ENCODE measurements at regions not wholly inside any gene's neighbourhood (a gene's known extent, or its start where the extent isn't known, plus 50 kb on each side); places are given as distances from the start of the nearest gene placed in this dataset.

DNA sequence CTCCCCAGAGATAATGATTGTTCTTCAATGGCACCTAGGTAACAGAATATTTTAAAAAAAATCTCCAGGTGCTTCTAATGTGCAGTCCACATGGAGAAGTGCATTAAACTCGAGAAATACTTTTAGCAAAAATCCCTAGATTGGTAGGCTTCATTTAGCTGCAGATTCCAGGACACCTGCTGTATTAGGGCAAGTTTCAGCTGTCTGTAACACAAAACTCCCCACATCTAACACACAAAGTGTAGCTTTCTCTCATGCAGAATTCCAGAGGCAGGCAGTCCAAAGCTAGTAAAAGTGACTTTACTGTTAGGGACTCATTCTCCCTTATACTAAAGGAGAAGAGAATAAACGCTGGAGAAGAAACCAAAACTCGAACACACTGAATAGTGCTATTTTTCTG, 1414.3 kb upstream of the B3GALT2 start:
- TF ChIP-seq, protein P1, sequence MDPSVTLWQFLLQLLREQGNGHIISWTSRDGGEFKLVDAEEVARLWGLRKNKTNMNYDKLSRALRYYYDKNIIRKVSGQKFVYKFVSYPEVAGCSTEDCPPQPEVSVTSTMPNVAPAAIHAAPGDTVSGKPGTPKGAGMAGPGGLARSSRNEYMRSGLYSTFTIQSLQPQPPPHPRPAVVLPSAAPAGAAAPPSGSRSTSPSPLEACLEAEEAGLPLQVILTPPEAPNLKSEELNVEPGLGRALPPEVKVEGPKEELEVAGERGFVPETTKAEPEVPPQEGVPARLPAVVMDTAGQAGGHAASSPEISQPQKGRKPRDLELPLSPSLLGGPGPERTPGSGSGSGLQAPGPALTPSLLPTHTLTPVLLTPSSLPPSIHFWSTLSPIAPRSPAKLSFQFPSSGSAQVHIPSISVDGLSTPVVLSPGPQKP (IDR thresholded peaks at IDR 0.05; ENCODE audit: low read depth, low read length) = no peak
- TF ChIP-seq, protein P2, sequence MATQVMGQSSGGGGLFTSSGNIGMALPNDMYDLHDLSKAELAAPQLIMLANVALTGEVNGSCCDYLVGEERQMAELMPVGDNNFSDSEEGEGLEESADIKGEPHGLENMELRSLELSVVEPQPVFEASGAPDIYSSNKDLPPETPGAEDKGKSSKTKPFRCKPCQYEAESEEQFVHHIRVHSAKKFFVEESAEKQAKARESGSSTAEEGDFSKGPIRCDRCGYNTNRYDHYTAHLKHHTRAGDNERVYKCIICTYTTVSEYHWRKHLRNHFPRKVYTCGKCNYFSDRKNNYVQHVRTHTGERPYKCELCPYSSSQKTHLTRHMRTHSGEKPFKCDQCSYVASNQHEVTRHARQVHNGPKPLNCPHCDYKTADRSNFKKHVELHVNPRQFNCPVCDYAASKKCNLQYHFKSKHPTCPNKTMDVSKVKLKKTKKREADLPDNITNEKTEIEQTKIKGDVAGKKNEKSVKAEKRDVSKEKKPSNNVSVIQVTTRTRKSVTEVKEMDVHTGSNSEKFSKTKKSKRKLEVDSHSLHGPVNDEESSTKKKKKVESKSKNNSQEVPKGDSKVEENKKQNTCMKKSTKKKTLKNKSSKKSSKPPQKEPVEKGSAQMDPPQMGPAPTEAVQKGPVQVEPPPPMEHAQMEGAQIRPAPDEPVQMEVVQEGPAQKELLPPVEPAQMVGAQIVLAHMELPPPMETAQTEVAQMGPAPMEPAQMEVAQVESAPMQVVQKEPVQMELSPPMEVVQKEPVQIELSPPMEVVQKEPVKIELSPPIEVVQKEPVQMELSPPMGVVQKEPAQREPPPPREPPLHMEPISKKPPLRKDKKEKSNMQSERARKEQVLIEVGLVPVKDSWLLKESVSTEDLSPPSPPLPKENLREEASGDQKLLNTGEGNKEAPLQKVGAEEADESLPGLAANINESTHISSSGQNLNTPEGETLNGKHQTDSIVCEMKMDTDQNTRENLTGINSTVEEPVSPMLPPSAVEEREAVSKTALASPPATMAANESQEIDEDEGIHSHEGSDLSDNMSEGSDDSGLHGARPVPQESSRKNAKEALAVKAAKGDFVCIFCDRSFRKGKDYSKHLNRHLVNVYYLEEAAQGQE (IDR thresholded peaks at IDR 0.05) = no peak
- TF ChIP-seq, protein P3, sequence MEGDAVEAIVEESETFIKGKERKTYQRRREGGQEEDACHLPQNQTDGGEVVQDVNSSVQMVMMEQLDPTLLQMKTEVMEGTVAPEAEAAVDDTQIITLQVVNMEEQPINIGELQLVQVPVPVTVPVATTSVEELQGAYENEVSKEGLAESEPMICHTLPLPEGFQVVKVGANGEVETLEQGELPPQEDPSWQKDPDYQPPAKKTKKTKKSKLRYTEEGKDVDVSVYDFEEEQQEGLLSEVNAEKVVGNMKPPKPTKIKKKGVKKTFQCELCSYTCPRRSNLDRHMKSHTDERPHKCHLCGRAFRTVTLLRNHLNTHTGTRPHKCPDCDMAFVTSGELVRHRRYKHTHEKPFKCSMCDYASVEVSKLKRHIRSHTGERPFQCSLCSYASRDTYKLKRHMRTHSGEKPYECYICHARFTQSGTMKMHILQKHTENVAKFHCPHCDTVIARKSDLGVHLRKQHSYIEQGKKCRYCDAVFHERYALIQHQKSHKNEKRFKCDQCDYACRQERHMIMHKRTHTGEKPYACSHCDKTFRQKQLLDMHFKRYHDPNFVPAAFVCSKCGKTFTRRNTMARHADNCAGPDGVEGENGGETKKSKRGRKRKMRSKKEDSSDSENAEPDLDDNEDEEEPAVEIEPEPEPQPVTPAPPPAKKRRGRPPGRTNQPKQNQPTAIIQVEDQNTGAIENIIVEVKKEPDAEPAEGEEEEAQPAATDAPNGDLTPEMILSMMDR (IDR thresholded peaks at IDR 0.05) = no peak
- TF ChIP-seq NPAS2 (CRISPR knock-in tag; IDR thresholded peaks at IDR 0.05; ENCODE audit: borderline replicate concordance) = no peak

Measured in A549 (cell line).